ES-I3 (cell line): ENCODE measurements at regions not wholly inside any gene's neighbourhood (a gene's known extent, or its start where the extent isn't known, plus 50 kb on each side); places are given as distances from the start of the nearest gene placed in this dataset.

ENCODE experiments used
- H3K36me3 ChIP-seq: 2 replicates; pipeline ENCODE4 v1.6.1; 2013; ENCODE audit warnings: mild to moderate bottlenecking, low read length, control low read depth, moderate library complexity; ENCODE audit not compliant: insufficient read depth
- H3K4me1 ChIP-seq: 2 replicates; pipeline ENCODE4 v1.6.1; 2013; ENCODE audit warnings: mild to moderate bottlenecking, control low read depth, low read length; ENCODE audit not compliant: insufficient read depth
- H3K9ac ChIP-seq: 2 replicates; pipeline ENCODE4 v1.6.1; 2013; ENCODE audit warnings: low read depth, mild to moderate bottlenecking, low read length, moderate library complexity
- H3K9me3 ChIP-seq: 2 replicates; pipeline ENCODE4 v1.6.1; 2013; ENCODE audit warnings: mild to moderate bottlenecking, low read length, moderate library complexity; ENCODE audit not compliant: control insufficient read depth, insufficient read depth

- no peaks in the 10 kb centered on the region for H3K4me1 ChIP-seq
- H3K36me3 ChIP-seq, result no peaks in the 10 kb centered on the region
- no peaks in the 10 kb centered on the region for H3K9me3 ChIP-seq
- H3K9ac ChIP-seq, result no peak overlapping the region
Measured at GRCh38 chr13:64029343-64030093, 2613.9 kb upstream of the PCDH20 start.

- Histone ChIP-seq H3K9ac (no peak overlapping the region), H3K4me1 (no peaks in the 10 kb centered on the region), H3K9me3 (no peaks in the 10 kb centered on the region), H3K36me3 (no peaks in the 10 kb centered on the region)
Measured at GRCh38 chr13:64028551-64028950, 2612.9 kb upstream of the PCDH20 start.

GRCh38 chr13:64020126-64020525, 2604.5 kb upstream of the PCDH20 start:
- no peak overlapping the region for H3K9ac ChIP-seq
- no peaks in the 10 kb centered on the region for H3K36me3 ChIP-seq

GRCh38 chr13:64007339-64007738, 2591.7 kb upstream of the PCDH20 start:
- no peaks in the 10 kb centered on the region for H3K9me3 ChIP-seq
- H3K4me1 ChIP-seq, result no peaks in the 10 kb centered on the region
- no peaks in the 10 kb centered on the region for H3K36me3 ChIP-seq
- H3K9ac ChIP-seq, result no peak overlapping the region

More at GRCh38 chr13:64020126-64020525, 2604.5 kb upstream of the PCDH20 start:
- Histone ChIP-seq H3K4me1 (no peaks in the 10 kb centered on the region), H3K9me3 (no peaks in the 10 kb centered on the region)

- Histone ChIP-seq H3K9ac (no peak overlapping the region), H3K36me3 (no peaks in the 10 kb centered on the region), H3K4me1 (no peaks in the 10 kb centered on the region), H3K9me3 (no peaks in the 10 kb centered on the region)
Measured at GRCh38 chr13:64000321-64000720, 2584.7 kb upstream of the PCDH20 start.

GRCh38 chr13:63999614-64000305, 2584.1 kb upstream of the PCDH20 start:
- Histone ChIP-seq H3K4me1 (no peaks in the 10 kb centered on the region), H3K9me3 (no peaks in the 10 kb centered on the region)

GRCh38 chr13:63983366-63983765, 2567.7 kb upstream of the PCDH20 start:
- Histone ChIP-seq H3K4me1 (no peaks in the 10 kb centered on the region), H3K9ac (no peak overlapping the region), H3K36me3 (no peaks in the 10 kb centered on the region), H3K9me3 (no peaks in the 10 kb centered on the region)

More at GRCh38 chr13:63999614-64000305, 2584.1 kb upstream of the PCDH20 start:
- no peak overlapping the region for H3K9ac ChIP-seq
- H3K36me3 ChIP-seq, result no peaks in the 10 kb centered on the region

GRCh38 chr13:63979951-63980350, 2564.3 kb upstream of the PCDH20 start:
- Histone ChIP-seq H3K9ac (no peak overlapping the region), H3K4me1 (no peaks in the 10 kb centered on the region), H3K9me3 (no peaks in the 10 kb centered on the region), H3K36me3 (no peaks in the 10 kb centered on the region)

GRCh38 chr13:63972328-63972727, 2556.7 kb upstream of the PCDH20 start:
- H3K9ac ChIP-seq, result no peak overlapping the region
- H3K36me3 ChIP-seq, result no peaks in the 10 kb centered on the region
- no peaks in the 10 kb centered on the region for H3K9me3 ChIP-seq
- no peaks in the 10 kb centered on the region for H3K4me1 ChIP-seq

GRCh38 chr13:63954683-63955082, 2539.0 kb upstream of the PCDH20 start:
- Histone ChIP-seq H3K4me1 (no peaks in the 10 kb centered on the region), H3K36me3 (no peaks in the 10 kb centered on the region), H3K9me3 (no peaks in the 10 kb centered on the region), H3K9ac (no peak overlapping the region)

GRCh38 chr13:63948045-63948444, 2532.4 kb upstream of the PCDH20 start:
- H3K9me3 ChIP-seq, result no peaks in the 10 kb centered on the region
- no peaks in the 10 kb centered on the region for H3K4me1 ChIP-seq
- H3K36me3 ChIP-seq, result no peaks in the 10 kb centered on the region
- no peak overlapping the region for H3K9ac ChIP-seq

- Histone ChIP-seq H3K4me1 (no peaks in the 10 kb centered on the region), H3K36me3 (no peaks in the 10 kb centered on the region), H3K9ac (no peak overlapping the region), H3K9me3 (no peaks in the 10 kb centered on the region)
Measured at GRCh38 chr13:63944911-63945310, 2529.3 kb upstream of the PCDH20 start.

- Histone ChIP-seq H3K4me1 (no peaks in the 10 kb centered on the region), H3K9me3 (no peaks in the 10 kb centered on the region)
Measured at GRCh38 chr13:63942372-63942771, 2526.7 kb upstream of the PCDH20 start.

GRCh38 chr13:63938851-63939250, 2523.2 kb upstream of the PCDH20 start:
- Histone ChIP-seq H3K9ac (no peak overlapping the region), H3K4me1 (no peaks in the 10 kb centered on the region), H3K36me3 (no peaks in the 10 kb centered on the region), H3K9me3 (no peaks in the 10 kb centered on the region)

More at GRCh38 chr13:63942372-63942771, 2526.7 kb upstream of the PCDH20 start:
- Histone ChIP-seq H3K9ac (no peak overlapping the region), H3K36me3 (no peaks in the 10 kb centered on the region)

- no peaks in the 10 kb centered on the region for H3K9me3 ChIP-seq
- no peaks in the 10 kb centered on the region for H3K36me3 ChIP-seq
- no peaks in the 10 kb centered on the region for H3K4me1 ChIP-seq
- H3K9ac ChIP-seq, result no peak overlapping the region
Measured at GRCh38 chr13:63910511-63910910, 2494.9 kb upstream of the PCDH20 start.
